HEK293T (cell line): ENCODE measurements at regions not wholly inside any gene's neighbourhood (a gene's known extent, or its start where the extent isn't known, plus 50 kb on each side); places are given as distances from the start of the nearest gene placed in this dataset.

ENCODE experiments used
- CTCF ChIA-PET: fragments of 350-600 bp; formaldehyde crosslinking; extraction: SDS; loops from one replicate; lab custom pipeline; 2021; ENCODE audit warnings: antibody characterized with exemption, inconsistent platforms; lab: Yijun Ruan, JAX
- POLR2A ChIA-PET: fragments of 350-600 bp; formaldehyde crosslinking; extraction: SDS; loops from one replicate; lab custom pipeline; 2020; ENCODE audit warnings: antibody characterized with exemption, inconsistent platforms; lab: Yijun Ruan, JAX
- DNase-seq: peaks from one replicate; pipeline ENCODE4 v3.0.0; 2012; ENCODE audit warnings: mixed read lengths; ENCODE audit errors: extremely low spot score
- ARNT ChIP-seq: fragments of 450-650 bp; IDR thresholded peaks from 2 replicates; pipeline ENCODE4 v1.6.1; 2017; ENCODE audit warnings: mild to moderate bottlenecking
- BHLHE40 ChIP-seq: fragments of 450-650 bp; IDR thresholded peaks from 2 replicates; pipeline ENCODE4 v1.6.1; 2016; ENCODE audit warnings: mild to moderate bottlenecking, moderate library complexity, borderline replicate concordance
- CTBP1 ChIP-seq: fragments of 450-650 bp; IDR thresholded peaks from 2 replicates; pipeline ENCODE4 v1.6.1; 2016; ENCODE audit warnings: borderline replicate concordance
- ELF4 ChIP-seq: fragments of 450-650 bp; IDR thresholded peaks from 2 replicates; pipeline ENCODE4 v1.6.1; 2017; ENCODE audit warnings: antibody characterized with exemption
- FOXA1 ChIP-seq: fragments of 450-650 bp; IDR thresholded peaks from 2 replicates; pipeline ENCODE4 v1.6.1; 2016; ENCODE audit warnings: mild to moderate bottlenecking
- FOXK2 ChIP-seq: fragments of 450-650 bp; IDR thresholded peaks from 2 replicates; pipeline ENCODE4 v1.6.1; 2016; ENCODE audit warnings: mild to moderate bottlenecking
- FOXM1 ChIP-seq: fragments of 450-650 bp; IDR thresholded peaks from 2 replicates; pipeline ENCODE4 v1.6.1; 2017; ENCODE audit warnings: mild to moderate bottlenecking, borderline replicate concordance
- HDGF ChIP-seq: fragments of 450-650 bp; IDR thresholded peaks from 2 replicates; pipeline ENCODE4 v1.6.1; 2017; ENCODE audit warnings: antibody characterized with exemption, borderline replicate concordance
- L3MBTL2 ChIP-seq: fragments of 450-650 bp; conservative IDR thresholded peaks from 2 replicates; pipeline ENCODE4 v1.6.1; 2016; ENCODE audit warnings: mild to moderate bottlenecking
- LEF1 ChIP-seq: fragments of 450-650 bp; IDR thresholded peaks from 2 replicates; pipeline ENCODE4 v1.6.1; 2017; ENCODE audit warnings: mild to moderate bottlenecking, borderline replicate concordance
- NFRKB ChIP-seq: fragments of 450-650 bp; IDR thresholded peaks from 2 replicates; pipeline ENCODE4 v1.6.1; 2016; ENCODE audit warnings: mild to moderate bottlenecking, moderate library complexity
- PKNOX1 ChIP-seq: fragments of 450-650 bp; IDR thresholded peaks from 2 replicates; pipeline ENCODE4 v1.6.1; 2016
- SP1 ChIP-seq: fragments of 450-650 bp; IDR thresholded peaks from 2 replicates; pipeline ENCODE4 v1.6.1; 2017
- SUZ12 ChIP-seq: fragments of 450-650 bp; IDR thresholded peaks from 2 replicates; pipeline ENCODE4 v1.6.1; 2016; ENCODE audit warnings: mild to moderate bottlenecking
- TARDBP ChIP-seq: fragments of 450-650 bp; IDR thresholded peaks from 2 replicates; pipeline ENCODE4 v1.6.1; 2016
- ZNF384 ChIP-seq: fragments of 450-650 bp; IDR thresholded peaks from 2 replicates; pipeline ENCODE4 v1.6.1; 2016

DNA sequence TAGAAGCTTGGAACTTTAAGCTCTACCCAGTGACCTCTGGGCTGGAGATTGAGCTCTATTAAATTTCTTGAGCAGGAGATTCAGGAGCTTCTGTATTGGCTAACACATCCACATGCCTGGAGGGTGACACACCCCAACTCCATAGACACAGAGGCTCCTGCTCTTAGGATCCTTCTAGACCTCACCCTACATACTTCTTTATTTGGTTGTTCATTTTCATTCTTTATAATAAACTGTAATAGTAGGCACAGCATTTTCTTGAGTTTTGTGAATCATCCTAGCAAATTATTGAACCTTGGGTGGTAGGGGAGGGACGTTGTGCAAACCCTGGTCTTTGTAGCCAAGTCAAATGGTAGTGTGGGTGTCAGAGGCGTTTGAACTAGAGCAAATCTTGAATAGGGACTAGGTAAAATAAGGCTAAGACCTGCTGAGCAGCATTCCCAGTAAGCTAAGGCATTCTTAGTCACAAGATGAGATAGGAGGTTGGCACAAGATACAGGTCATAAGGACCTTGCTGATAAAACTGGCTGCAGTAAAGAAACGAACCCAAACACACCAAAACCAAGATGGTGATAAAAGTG lies 323.8 kb upstream of the GALNT5 start:
- ChIA-PET POLR2A (no interaction called here), CTCF (no interaction called here)
- DNase-seq = no peak
- no peak for TF ChIP-seq ZNF384
- no peak for TF ChIP-seq PKNOX1
- no peak for TF ChIP-seq ARNT
- no peak for TF ChIP-seq L3MBTL2
- TF ChIP-seq SP1 = no peak
- TF ChIP-seq HDGF = no peak
- no peak for TF ChIP-seq CTBP1
- TF ChIP-seq FOXK2 = no peak
- no peak for TF ChIP-seq ELF4
- no peak for TF ChIP-seq NFRKB
- TF ChIP-seq TARDBP = no peak
- TF ChIP-seq FOXA1 = no peak
- no peak for TF ChIP-seq SUZ12
- no peak for TF ChIP-seq FOXM1
- no peak for TF ChIP-seq BHLHE40
- no peak for TF ChIP-seq LEF1

- POLR2A ChIA-PET = no interaction called here
- TF ChIP-seq HDGF = no peak
- TF ChIP-seq FOXM1 = no peak
- TF ChIP-seq LEF1 = no peak
- TF ChIP-seq ELF4 = no peak
- TF ChIP-seq SUZ12 = no peak
- peak; percentile 8 for DNase-seq
- CTCF ChIA-PET = no interaction called here
These were observed 321.9 kb upstream of the GALNT5 start for GRCh38 chr2:156935616-156936015.

GRCh38 chr2:156937430-156937829 lies 320.1 kb upstream of the GALNT5 start:
- TF ChIP-seq FOXK2 (no peak), ZNF384 (no peak), ELF4 (no peak), ARNT (no peak), CTBP1 (no peak), SUZ12 (no peak), NFRKB (no peak), L3MBTL2 (no peak), PKNOX1 (no peak), FOXM1 (no peak), TARDBP (no peak), LEF1 (no peak), SP1 (no peak), HDGF (no peak), FOXA1 (no peak), BHLHE40 (no peak)
- CTCF ChIA-PET = no interaction called here
- POLR2A ChIA-PET = no interaction called here
- DNase-seq = no peak

DNA sequence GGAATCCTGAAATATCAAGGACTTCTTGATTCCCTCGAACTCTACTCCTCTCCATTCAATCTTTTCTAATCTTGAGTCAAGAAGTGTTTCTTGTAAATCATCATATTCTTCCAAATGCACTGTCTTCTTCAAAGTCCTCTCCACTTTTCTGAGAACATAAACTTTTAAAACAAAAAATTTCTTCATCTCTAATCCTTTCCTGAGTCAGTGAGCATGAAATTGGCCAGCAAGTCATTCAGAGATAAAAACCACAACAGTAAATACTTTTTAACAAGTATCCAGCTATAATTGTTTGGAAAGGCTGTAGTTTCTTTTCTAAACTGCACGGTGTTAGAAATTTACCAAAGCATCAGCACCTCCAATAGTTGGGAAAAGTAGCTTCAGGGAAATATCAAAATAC lies 312.6 kb upstream of the GALNT5 start:
- ChIA-PET CTCF (no interaction called here), POLR2A (no interaction called here)
- no peak for TF ChIP-seq BHLHE40
- no peak for DNase-seq

DNA sequence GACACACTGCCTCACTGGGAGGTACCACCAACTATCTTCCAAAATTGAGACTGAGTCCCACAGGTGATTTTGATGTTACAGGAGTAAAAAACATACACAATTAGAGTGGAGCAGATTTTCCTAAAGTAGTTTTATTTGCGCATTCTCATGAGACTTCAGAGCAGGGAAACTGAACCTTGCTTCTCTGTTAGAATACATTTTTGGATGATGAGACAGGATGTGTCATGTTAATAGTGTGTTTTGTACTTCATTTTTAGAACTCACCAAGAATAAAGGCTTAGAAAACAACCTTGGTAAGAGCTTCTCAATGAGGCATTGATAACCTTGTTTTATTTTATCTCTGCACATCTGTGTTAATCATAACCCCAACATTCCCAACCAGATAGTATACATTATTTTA lies 310.2 kb upstream of the GALNT5 start:
- ChIA-PET CTCF (no interaction called here), POLR2A (no interaction called here)
- TF ChIP-seq FOXM1 (no peak), TARDBP (no peak)
- no peak for DNase-seq

- no peak for DNase-seq
- POLR2A ChIA-PET = no interaction called here
- TF ChIP-seq FOXA1 (no peak), L3MBTL2 (no peak), SUZ12 (no peak), ZNF384 (no peak), PKNOX1 (no peak)
- CTCF ChIA-PET = no interaction called here
These were observed 301.8 kb upstream of the GALNT5 start for GRCh38 chr2:156955701-156956100.

- POLR2A ChIA-PET = no interaction called here
- DNase-seq = no peak
- CTCF ChIA-PET = no interaction called here
- TF ChIP-seq TARDBP = no peak
- TF ChIP-seq ARNT = no peak
- TF ChIP-seq ZNF384 = no peak
- no peak for TF ChIP-seq L3MBTL2
- no peak for TF ChIP-seq FOXA1
- TF ChIP-seq LEF1 = no peak
- TF ChIP-seq FOXM1 = no peak
- no peak for TF ChIP-seq SUZ12
- no peak for TF ChIP-seq NFRKB
These were observed 301.3 kb upstream of the GALNT5 start for GRCh38 chr2:156956161-156956560.
